ENCODE measurements at regions not wholly inside any gene's neighbourhood (a gene's known extent, or its start where the extent isn't known, plus 50 kb on each side); places are given as distances from the start of the nearest gene placed in this dataset.
"Not testable (repeated sequence)": the region's sequence is repeated elsewhere in the genome, so short reads cannot be mapped to it uniquely, and the experiment has no call there.

GRCh38 chr1:196088541-196088940 is 519.7 kb downstream of the KCNT2 start:
- no peak for DNase-seq

- no peak for DNase-seq
Measured at GRCh38 chr1:196078691-196079090, 529.5 kb downstream of the KCNT2 start.

GRCh38 chr1:196075621-196076020 is 532.6 kb downstream of the KCNT2 start:
- no peak for DNase-seq

- no peak for DNase-seq
Measured at GRCh38 chr1:196074182-196074581, 534.1 kb downstream of the KCNT2 start.

- DNase-seq, result no peak
Measured at GRCh38 chr1:196071447-196071846, 536.8 kb downstream of the KCNT2 start.

- no peak for DNase-seq
Measured at GRCh38 chr1:196070940-196071339, 537.3 kb downstream of the KCNT2 start.

- no peak for DNase-seq
Measured at GRCh38 chr1:196063952-196064351, 544.3 kb downstream of the KCNT2 start.

GRCh38 chr1:196063294-196063693 is 544.9 kb downstream of the KCNT2 start:
- DNase-seq, result no peak

- DNase-seq, result no peak
Measured at GRCh38 chr1:196060539-196060938, 547.7 kb downstream of the KCNT2 start.

GRCh38 chr1:196059210-196059609 is 549.0 kb downstream of the KCNT2 start:
- no peak for DNase-seq

GRCh38 chr1:196056966-196057365 is 551.3 kb downstream of the KCNT2 start:
- DNase-seq, result no peak

GRCh38 chr1:196049407-196049806 is 558.8 kb downstream of the KCNT2 start:
- DNase-seq, result no peak

GRCh38 chr1:196043268-196043667 is 565.0 kb downstream of the KCNT2 start:
- DNase-seq, result no peak

GRCh38 chr1:196034080-196034706 is 574.0 kb downstream of the KCNT2 start:
- DNase-seq, result no peak

- DNase-seq, result not testable (repeated sequence)
Measured at GRCh38 chr1:196031387-196031786, 576.9 kb downstream of the KCNT2 start.

GRCh38 chr1:196030455-196030854 is 577.8 kb downstream of the KCNT2 start:
- DNase-seq, result no peak

GRCh38 chr1:196029410-196029809 is 578.8 kb downstream of the KCNT2 start:
- DNase-seq, result no peak

- no peak for DNase-seq
Measured at GRCh38 chr1:196027127-196027526, 581.1 kb downstream of the KCNT2 start.

GRCh38 chr1:196021174-196021573 is 587.1 kb downstream of the KCNT2 start:
- not testable (repeated sequence) for DNase-seq

GRCh38 chr1:196009362-196009761 is 598.9 kb downstream of the KCNT2 start:
- DNase-seq, result no peak

- DNase-seq, result no peak
Measured at GRCh38 chr1:196007763-196008162, 600.5 kb downstream of the KCNT2 start.

- DNase-seq, result no peak
Measured at GRCh38 chr1:196005426-196005825, 602.8 kb downstream of the KCNT2 start.

- not testable (repeated sequence) for DNase-seq
Measured at GRCh38 chr1:196004388-196004787, 603.9 kb downstream of the KCNT2 start.

GRCh38 chr1:196002906-196003305 is 605.3 kb downstream of the KCNT2 start:
- no peak for DNase-seq

- not testable (repeated sequence) for DNase-seq
Measured at GRCh38 chr1:196002296-196002695, 605.9 kb downstream of the KCNT2 start.

Measured in activated CD4-positive, alpha-beta T cell treated with anti-CD3 and anti-CD28 coated beads, Interleukin-10, Interleukin-2, amounts not matched to agents 100 ng/mL and 50 ng/mL, durations not matched to agents 16 hours and 8 hours (primary cell).